Activated T-helper 9 cell treated with anti-CD3 and anti-CD28 coated beads, Interleukin-2, amount 50 U/mL, for 16 hours (primary cell): ENCODE measurements at regions not wholly inside any gene's neighbourhood (a gene's known extent, or its start where the extent isn't known, plus 50 kb on each side); places are given as distances from the start of the nearest gene placed in this dataset.

Experiments
- DNase-seq: peaks from one replicate; pipeline ENCODE4 v3.0.0-alpha.2; 2020; ENCODE audit warnings: low read depth

DNA sequence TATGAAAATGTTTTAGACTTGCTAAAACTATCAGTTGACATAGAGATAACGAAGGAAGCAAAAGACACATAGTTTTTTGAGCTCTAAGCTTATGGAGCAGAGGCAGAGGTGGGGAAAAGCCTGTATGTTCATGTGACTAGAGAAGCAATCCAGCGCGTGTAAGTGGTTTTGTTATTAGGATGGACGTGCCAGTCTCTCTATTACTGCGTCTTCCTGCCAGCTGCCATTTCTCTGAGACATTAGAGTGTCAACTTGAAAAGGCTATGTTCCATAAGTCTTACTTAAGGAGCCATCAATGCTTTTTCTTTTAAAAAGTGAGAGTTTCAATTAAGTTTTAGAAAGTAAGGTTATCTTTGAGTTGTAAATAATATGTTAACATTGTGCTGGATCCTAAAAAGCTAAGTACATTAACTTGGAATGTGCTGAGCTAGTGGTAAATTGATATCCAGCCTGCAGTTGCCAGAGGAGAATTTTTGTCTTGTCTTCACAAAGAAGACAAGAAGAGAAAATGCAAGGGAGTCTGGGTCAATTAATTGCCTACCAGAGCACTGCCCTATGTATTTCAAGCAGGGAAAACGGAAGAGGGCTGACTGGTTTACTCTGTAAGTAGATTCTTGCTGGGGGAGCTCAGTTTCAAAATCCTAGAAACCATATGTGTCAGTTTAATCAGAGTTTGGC is 161.8 kb upstream of the B3GALT2 start:
- DNase-seq: no peak

DNA sequence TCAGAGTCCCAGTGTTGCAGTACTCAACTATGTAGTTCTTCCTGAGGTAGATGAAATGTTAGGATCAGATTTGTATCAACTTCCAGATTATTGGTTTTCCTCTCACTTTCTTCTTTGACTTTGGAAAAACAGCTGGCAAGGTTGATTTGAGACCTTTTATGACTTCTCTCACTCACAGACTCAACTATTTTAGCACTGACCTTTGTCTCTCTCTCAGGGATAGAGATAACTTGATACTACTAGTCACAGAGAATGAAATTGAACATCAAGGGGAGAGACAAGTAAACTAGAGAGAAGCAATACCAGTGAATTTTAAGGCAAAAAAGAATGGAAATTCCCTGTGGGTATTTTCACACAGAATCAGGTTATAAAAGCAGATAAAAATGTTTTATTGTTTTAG is 159.7 kb upstream of the B3GALT2 start:
- no peak for DNase-seq

DNA sequence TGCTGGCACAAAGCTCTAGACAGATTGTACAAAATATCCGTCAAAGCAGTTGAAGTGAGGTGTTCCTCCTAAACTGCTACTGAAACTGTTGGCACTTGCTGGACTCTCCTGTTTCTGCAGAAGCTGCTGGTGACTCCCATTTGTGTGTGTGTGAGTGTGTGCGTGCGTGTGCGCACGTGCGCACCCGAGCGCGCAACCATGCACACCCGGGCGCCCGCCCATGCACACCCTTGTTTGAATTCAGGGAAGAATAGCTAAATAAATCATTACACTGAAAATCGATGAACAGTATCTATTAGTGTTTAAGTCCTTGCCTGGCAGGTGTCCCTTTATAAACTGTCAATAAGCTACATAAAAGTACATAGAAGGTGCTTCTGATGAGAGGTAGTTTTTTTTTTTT is 156.4 kb upstream of the B3GALT2 start:
- DNase-seq: no peak

DNA sequence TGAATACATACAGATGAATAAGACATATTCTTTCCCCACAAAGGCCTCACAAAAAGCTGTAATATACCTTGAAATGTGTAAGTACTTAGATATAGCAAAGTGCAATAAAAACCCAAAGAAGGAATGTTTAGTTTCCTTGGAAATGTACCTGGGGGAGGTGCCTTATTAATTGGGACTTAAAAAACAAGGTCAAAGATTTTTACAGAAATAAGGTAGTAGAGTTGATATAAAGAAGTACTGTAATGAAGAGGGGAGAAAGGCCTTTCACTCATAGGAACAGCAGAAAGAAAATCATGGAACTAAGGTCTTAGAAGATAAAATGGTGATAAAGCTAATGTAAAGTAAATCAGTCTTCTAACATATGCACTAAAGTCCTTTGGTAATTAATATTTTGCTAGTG is 153.9 kb upstream of the B3GALT2 start:
- DNase-seq: no peak

DNA sequence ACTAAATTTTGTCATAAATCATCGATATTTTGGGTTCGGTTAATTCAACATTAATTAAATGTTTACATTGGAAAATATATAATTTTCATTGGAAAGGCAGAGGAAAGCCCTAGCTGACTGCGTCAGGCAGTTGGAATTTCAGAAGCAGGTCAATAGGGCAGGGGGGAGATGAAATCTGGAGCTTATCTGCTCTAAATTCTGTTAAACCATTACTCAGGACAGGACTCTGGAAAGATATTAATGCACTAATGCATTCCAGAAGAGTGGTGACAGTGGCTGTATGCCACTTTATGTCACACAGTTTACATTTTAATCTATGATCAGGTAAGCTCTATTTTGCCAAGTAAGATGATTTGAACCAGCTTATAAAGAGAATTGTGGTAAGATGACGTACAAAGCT is 153.0 kb upstream of the B3GALT2 start:
- DNase-seq: no peak

DNA sequence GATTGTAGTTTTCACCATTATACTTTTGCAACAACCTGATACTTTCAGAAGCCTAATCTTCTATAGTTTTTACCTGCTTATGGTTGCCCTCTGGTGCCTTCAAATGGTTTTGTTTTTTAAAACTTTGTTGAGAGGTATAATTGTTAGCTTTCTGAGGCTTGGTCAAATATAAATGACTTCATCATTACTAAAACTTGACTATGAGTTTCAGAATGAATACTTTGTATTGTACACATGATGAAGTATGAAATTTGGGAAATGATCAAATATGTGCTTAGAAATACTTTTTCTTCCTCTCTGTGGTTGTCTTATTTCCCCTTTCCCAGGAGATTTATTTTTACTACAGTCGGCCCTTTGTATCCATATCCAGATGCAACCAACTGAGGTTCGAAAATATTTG is 151.8 kb upstream of the B3GALT2 start:
- DNase-seq: no peak

DNA sequence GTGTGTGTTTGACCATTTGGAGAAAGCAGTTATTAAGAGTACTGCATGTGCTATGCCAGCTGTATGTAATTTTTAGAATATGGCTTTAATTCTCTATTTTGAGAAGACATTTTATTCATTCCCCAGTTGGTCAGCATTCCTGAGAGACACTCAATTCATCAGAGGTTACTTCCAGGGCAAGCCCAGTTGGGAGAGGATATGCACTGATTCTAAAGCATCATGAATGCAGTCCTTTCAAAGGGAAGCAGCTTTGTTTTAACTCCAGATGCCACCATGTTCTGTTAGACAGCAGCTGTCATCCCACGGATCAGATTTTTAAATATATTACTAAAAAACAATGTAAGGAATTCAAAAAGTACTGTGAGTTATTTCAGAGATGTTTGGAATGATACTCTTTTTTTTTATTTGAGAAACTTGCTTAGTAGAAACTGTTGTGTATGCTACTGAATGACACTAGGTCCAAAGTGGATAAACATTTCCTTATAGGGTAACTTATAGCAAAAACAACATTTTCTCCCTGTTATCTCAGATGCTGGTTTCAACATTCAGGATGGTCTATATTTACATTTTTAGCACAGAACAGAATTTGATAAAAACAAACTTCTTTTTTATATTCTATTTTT is 149.5 kb upstream of the B3GALT2 start:
- no peak for DNase-seq

DNA sequence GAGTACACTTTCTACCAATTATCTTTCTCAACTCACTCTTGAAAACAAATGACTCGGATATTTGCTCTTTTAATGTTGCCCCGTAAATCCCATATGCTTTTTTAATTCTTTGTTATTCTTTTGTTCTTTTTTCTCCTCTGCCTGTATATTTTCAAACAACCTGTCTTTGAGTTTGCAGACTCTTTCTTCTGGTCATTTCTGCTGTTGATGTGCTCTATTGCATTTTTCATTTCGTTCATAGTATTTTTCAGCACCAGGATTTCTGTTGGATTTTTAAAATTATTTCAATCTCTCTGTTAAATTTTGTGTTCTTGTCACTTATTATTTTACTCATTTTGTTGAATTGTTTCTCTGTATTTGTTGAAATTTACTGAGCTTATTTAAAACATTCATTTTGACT is 146.8 kb upstream of the B3GALT2 start:
- DNase-seq: no peak

DNA sequence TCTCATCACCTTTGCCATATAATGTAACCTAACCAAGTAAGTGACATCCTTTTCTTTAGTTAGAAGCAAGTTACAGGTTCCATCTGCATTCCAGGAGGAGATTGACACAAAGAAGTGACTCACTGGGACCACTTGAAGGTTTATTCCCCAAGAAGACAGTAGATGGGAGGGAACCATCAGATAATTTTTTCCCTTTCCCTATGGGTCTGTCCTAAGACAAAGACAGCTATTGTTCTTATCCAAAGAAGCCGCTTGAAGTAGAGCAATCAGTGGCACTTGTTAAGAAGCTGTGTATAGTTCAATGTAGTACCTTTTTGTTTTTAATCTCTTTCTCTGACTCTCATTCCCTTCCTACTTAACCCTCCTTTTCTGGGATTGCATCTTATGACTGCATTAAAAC is 139.9 kb upstream of the B3GALT2 start:
- no peak for DNase-seq

DNA sequence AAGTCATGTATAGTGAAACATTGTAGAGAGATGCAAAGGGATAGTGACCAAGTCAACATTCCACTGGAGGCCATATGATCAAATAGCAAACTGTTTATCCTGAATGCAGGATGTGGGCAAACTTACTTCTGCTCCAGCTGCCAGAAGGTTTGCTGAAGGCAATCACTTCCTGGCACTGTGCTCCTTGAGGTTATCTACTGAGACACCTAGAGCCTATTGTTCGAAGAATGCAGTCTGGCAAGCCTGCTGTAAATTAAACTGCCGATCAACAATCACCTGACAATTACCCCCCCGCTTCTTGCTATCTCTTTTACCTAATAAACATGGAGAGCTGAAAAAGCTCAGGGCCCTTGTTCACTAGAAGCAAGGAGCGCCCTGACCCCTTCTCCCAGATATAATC is 139.4 kb upstream of the B3GALT2 start:
- no peak for DNase-seq

DNA sequence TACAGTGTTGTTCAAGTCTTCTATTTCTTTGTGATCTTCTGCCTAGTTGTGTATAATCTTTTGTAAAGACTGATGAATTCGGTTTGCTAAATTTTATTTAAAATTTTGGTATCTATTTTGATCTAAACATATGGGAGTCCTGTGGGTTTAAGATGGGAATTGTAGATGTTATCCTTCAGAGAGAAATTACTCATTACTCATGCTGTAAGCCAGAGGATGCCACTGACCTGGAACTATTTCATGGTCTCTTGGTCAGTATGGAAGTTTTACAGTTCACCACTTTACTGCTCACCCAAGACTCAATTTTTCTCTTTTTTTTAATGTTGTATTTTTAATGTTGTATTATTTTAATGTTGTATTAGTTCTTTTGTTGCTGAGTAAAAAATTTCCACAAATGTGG is 138.6 kb upstream of the B3GALT2 start:
- no peak for DNase-seq

DNA sequence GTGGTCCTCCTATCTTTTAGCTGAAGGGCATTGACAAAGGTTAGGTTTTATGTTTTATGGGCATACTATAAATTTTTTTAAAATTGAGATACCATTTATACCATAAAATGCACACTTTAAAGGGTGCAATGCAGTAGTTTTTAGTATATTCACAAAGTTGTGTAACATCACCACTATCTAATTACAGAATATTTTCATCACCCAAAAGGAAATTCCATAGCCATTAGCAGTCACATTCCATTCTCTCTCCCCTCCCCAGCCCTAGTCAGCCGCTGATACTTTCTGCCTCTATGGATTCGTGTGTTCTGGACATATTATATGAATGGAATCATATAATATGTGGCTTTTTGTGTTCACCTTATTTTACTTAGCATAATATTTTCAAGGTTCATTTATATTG is 135.8 kb upstream of the B3GALT2 start:
- DNase-seq: no peak

DNA sequence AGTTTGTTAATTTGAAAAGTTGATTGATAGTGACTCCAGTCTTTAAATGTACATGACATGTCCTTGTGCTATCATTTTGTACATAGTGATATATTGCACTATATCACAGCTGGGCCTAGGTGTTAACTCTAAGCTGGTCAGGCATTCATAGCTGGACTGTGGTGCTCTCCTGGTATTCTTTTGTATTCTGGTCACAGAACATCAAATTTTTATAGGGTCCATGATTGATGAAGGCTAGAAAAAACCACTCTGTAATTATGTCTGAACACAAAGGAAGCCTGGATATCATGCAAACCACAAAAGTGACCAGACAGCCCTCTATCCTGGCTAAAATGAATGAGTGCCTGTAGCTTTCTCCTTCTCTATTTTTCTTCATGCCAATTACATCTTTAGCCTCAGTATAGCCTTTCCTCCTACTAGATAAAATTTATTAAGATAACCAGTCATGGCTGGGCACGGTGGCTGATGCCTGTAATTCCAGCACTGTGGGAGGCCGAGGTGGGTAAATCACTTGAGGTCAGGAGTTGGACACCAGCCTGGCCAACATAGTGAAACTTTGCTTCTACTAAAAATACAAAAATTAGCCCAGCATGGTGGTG is 134.9 kb upstream of the B3GALT2 start:
- DNase-seq: no peak

DNA sequence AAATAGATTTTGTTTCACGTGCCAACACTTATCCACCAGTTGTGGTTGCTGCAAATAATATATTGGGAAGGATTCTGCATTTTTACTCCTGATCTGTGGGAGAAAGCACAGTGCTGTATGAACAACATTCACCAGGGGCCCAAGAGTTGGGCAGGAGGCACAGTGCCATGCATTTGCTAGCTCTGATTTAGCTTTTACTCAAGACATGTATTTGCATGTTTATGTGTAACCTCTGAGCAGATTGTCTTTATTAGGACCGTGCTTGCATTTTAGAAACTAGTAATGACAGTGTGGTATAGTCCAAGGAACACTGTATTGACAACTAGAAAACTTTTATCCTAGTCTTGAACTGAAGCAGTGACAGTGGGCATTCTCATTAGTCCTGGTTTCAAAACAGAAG is 133.9 kb upstream of the B3GALT2 start:
- DNase-seq: no peak

DNA sequence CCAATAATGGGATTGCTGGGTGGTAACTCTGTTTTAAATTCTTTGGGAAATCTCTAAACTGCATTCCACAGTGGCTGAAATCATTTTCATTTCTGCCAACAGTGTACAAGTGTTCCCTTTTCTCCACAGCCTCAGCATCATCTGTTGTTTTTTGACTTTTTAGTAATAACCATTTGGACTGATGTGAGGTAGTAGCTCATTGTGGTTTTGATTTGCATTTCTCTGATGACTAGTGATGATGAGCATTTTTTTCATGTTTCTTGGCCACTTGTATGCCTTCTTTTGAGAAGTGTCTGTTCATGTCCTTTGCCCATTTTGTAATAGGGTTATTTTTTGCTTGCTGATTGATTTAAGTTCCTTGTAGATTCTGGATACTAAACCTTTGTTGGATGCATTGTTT is 131.9 kb upstream of the B3GALT2 start:
- no peak for DNase-seq

DNA sequence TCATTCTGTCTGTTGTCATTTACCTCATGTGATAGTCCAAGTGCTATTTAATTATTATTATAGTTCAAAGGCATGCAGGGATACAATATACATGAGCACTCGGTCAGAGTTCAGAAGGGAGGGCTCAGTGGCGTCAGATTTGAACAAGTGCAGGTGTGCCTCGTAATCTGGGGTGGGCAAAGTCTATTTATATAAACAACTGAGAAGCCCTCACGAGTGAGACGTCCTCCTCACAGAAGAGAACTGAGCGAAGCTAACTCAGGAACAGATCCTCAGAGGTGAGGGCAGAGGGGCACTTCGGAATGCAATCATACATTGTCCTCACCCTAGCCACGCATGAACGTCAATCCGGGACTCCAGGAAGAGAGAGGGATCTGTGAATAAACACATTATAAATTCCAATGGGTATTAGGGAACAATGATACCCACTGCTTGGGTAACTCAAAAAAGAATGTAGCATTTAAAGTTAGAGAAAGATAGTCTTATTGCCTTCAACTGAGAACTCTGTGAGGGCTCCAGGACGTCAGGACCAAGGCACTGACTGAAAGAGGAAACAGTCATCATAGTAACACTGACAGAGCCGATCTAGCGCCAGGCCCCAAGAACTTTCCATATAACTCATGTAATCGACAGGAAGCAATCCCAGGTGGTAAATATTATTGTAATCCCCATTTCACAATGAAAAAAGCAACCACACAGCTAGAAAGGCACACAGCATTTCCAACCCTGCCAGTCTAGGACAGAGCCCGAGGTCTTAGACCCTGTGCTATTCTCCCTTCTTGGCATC is 127.1 kb upstream of the B3GALT2 start:
- no peak for DNase-seq

DNA sequence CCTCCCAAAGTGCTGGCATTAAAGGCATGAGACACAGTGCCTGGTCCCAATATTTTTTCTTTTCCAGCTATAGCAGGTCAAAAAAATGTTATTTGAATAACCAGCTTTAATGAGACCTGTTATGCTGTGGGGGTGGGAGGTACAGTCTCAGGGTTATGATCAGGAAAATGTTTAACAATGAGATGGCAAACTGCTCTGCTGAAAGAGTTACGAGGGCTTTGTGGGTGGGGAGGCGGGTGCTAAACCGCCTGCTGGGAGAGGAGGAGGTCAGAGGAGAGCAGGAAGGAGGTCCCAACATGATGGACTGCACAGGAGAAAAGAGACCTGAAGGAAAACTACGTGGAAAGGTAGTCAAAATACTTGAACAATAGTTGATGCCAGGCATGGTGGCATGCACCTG is 126.0 kb upstream of the B3GALT2 start:
- DNase-seq: no peak

DNA sequence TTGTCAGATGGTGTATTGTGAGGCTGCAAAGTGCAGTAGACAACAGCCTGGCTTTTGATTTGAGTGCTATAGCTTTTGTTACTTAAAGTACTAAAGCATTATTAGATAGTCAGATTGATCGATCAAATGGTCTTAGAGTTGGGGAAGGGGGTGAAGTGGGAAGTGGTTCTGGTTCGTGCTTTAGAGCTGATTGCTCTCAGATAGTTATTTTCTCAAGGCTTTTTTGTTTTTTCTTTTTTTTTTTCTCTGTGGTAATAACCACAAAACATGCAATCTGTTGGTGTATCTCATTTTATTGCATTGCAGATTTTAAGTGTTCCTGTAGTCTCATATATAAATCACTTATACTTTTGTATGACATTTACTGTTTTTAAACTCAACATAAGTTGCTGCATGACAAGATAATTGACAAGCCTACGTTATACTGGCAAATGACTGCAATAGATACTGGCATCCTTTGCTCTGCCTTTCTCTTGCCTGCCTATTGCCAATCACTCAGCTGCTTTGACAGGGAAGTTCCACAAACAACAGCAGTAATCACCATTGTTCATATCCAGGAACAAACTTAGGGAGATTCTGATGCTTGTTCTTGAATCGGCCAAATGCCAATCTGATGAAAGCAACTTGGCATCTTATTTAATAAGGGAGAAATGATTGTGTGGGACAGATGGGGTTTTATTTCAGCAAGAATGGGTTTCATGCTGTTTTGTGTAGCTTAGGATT is 125.0 kb upstream of the B3GALT2 start:
- no peak for DNase-seq

DNA sequence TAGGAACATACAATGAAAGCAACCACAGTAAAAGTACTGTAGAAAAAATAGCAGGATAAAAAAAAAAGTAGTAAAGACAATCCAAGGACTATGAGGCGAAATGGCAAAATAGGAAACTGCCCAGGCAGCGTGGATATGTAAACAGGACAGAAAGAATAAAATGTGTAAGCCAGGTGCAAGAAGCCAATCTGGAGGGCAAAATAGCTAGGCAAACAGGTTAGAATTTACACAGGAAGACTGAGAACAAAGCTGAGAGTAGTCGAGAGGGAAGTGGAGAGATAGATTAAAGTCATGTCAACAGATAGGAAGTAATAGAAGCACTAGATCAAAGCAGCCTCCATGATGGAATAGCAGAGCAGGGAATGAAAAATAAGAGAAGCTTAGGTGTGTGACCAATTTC is 124.2 kb upstream of the B3GALT2 start:
- DNase-seq: no peak

DNA sequence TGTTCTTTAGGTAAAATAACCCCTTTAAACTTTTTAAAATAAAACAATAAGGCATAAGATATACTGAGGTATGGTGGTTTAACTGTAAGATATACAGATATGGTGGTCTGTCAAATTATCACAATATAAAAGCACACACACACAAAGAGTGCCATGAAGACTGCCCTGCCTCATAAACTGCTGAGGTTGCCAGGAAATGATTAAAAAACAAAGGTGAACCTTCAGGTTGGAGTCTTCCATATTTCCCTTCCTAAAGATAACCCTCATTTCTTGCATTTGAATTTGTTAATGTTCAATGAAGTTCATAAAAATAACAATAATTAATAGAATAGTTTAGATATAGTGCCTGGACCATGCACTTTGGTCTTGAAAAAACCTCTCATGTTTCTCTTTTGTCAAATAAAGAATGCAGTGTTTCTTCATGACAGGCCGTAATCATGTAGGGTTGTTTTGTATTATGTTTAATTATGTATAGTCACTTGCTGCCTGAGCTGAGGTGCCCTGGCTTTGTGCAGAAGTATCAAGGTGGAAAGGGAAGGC is 123.6 kb upstream of the B3GALT2 start:
- no peak for DNase-seq

DNA sequence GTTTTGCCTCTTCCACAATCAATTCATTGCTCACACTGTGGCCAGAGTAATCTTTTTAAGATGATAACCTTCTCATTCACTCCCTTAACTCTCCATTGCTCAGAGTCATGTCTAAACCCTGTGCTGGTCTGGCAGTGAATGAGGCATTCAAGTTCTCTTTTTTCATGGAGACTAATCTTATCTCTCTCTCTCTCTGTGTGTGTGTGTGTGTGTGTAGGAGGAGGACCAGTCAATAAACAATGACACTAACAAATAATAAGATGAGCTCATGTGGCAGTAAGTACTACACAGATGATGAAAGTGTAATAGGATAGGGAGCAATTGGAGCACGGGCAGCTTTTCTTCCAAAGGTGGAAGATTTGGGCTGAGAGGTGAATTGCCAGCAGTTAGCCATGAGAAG is 122.0 kb upstream of the B3GALT2 start:
- no peak for DNase-seq

DNA sequence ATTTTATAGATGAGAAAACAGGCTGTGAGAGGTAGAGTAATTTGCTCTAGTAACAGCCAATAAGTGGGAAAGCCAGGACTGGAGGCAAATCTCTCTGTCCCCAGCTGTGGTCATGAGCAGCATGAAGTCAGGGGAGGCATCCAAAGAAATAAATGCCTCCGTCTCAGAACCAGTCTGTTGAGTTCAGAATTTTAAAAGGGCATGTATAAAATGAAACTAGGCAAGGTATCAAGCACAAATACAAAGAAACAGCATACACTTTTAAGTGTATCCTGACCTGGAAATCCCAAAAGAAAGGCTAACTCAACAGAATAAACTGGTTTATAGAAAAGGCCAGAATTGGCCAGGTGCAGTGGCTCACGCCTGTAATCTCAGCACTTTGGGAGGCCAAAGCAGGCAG is 120.0 kb upstream of the B3GALT2 start:
- DNase-seq: no peak
